ENCODE measurements at regions not wholly inside any gene's neighbourhood (a gene's known extent, or its start where the extent isn't known, plus 50 kb on each side); places are given as distances from the start of the nearest gene placed in this dataset.

GRCh38 chrX:115939636-115940160 lies 230.8 kb upstream of the AGTR2 start:
- Histone ChIP-seq H3K27me3 (ENCODE audit: insufficient read depth) (no peaks in the 10 kb centered on the region), H3K79me2 (replicated peaks; ENCODE audit: insufficient read depth) (peaks cover 34% of the 10 kb centered on the region), H3K4me3 (no peak overlapping the region), H3K4me1 (ENCODE audit: insufficient read depth) (peaks cover 10% of the 10 kb centered on the region), H2AFZ (no peak overlapping the region), H4K20me1 (replicated peaks; ENCODE audit: insufficient read depth) (no peaks in the 10 kb centered on the region; the same call in 1 of the 2 replicates), H3K4me2 (no peak overlapping the region), H3K27ac (ENCODE audit: low read depth) (no peak overlapping the region), H3K9me2 (ENCODE audit: insufficient read depth) (no peaks in the 10 kb centered on the region), H3F3A (replicated peaks; ENCODE audit: low read depth) (no peaks in the 10 kb centered on the region), H3K36me3 (ENCODE audit: insufficient read depth) (no peaks in the 10 kb centered on the region)
- no peak for ATAC-seq
- peaks cover 7% of the 10 kb centered on the region for H3K27me3 Mint-ChIP-seq (ENCODE audit: insufficient read depth, low read depth, poor library complexity)
- DNase-seq (ENCODE audit: low spot score) = no peak
- no peak overlapping the region for H3K27ac Mint-ChIP-seq
- TF ChIP-seq CTCF (conservative IDR thresholded peaks at IDR 0.05; ENCODE audit: low read depth in 2 of 2) = no peak
- TF ChIP-seq POLR2AphosphoS5 (IDR thresholded peaks at IDR 0.05; ENCODE audit: low read depth) = no peak
- no peak for TF ChIP-seq STAT1 (IDR thresholded peaks at IDR 0.05; ENCODE audit: unreplicated experiment)
- H3K4me3 Mint-ChIP-seq = no peak overlapping the region
- peaks cover 10% of the 10 kb centered on the region; the same call in 2 of the 3 replicates for H3K9me3 Mint-ChIP-seq
- peaks cover 34% of the 10 kb centered on the region for H3K4me1 Mint-ChIP-seq
- peaks cover 44% of the 10 kb centered on the region for H3K36me3 Mint-ChIP-seq (ENCODE audit: low read depth)

- H3K27ac Mint-ChIP-seq = no peak overlapping the region
- H3K27ac ChIP-seq (ENCODE audit: low read depth) = no peak overlapping the region
- peaks cover 10% of the 10 kb centered on the region for H3K4me1 ChIP-seq (ENCODE audit: insufficient read depth)
- ATAC-seq (peak; percentile 74), DNase-seq (ENCODE audit: low spot score) (peak; percentile 21)
- peaks cover 10% of the 10 kb centered on the region; the same call in 2 of the 3 replicates for H3K9me3 Mint-ChIP-seq
- no peaks in the 10 kb centered on the region for H3K36me3 ChIP-seq (ENCODE audit: insufficient read depth)
- H3K27me3 ChIP-seq (ENCODE audit: insufficient read depth) = no peaks in the 10 kb centered on the region
- H3K4me3 ChIP-seq = no peak overlapping the region
- no peak overlapping the region for H3K4me3 Mint-ChIP-seq
- peaks cover 34% of the 10 kb centered on the region for H3K79me2 ChIP-seq (replicated peaks; ENCODE audit: insufficient read depth)
- peak in 1 of 2 experiments; percentile 3; a peak in 1 of 4 replicates for TF ChIP-seq CTCF (conservative IDR thresholded peaks at IDR 0.05; ENCODE audit: low read depth in 2 of 2)
- no peak for TF ChIP-seq POLR2AphosphoS5 (IDR thresholded peaks at IDR 0.05; ENCODE audit: low read depth)
- peaks cover 34% of the 10 kb centered on the region for H3K4me1 Mint-ChIP-seq
- no peaks in the 10 kb centered on the region for H3F3A ChIP-seq (replicated peaks; ENCODE audit: low read depth)
- H3K4me2 ChIP-seq = 0 out of 2 replicates have a peak overlapping the region, but pooled peaks have one; percentile 16
- H3K36me3 Mint-ChIP-seq (ENCODE audit: low read depth) = peaks cover 38% of the 10 kb centered on the region
- H3K27me3 Mint-ChIP-seq (ENCODE audit: insufficient read depth, low read depth, poor library complexity) = peaks cover 7% of the 10 kb centered on the region
- no peaks in the 10 kb centered on the region; the same call in 1 of the 2 replicates for H4K20me1 ChIP-seq (replicated peaks; ENCODE audit: insufficient read depth)
- H2AFZ ChIP-seq = no peak overlapping the region
- no peaks in the 10 kb centered on the region for H3K9me2 ChIP-seq (ENCODE audit: insufficient read depth)
These were observed 230.2 kb upstream of the AGTR2 start for GRCh38 chrX:115940348-115940747.

DNA sequence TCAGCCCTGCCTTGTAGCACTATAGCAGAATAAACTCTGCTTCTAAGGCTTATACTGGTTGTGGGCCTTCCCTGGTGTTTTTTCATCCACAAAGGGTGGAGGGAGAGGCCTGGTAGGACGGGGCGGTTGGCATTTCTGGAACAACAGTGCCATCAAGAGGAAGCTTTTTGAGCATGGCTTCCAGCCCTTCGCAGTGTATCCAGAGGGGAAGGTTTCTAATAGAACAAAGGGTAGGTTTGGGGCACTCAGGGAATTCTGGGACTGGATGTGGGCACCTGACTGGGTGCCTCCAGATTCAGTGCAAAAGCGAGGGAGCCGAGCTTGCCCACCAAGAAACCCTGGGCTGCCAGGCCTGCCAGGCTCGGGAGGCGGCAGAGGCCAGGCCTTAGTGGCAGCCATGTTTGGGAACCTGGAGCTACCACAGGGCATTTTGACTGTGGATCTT lies 229.6 kb upstream of the AGTR2 start:
- ATAC-seq (peak; percentile 89), DNase-seq (ENCODE audit: low spot score) (peak; percentile 80)
- Mint-ChIP-seq H3K4me3 (no peak overlapping the region), H3K36me3 (ENCODE audit: low read depth) (peaks cover 38% of the 10 kb centered on the region), H3K9me3 (peaks cover 5% of the 10 kb centered on the region; the same call in 2 of the 3 replicates), H3K27ac (no peak overlapping the region), H3K4me1 (peaks cover 29% of the 10 kb centered on the region), H3K27me3 (ENCODE audit: insufficient read depth, low read depth, poor library complexity) (peaks cover 7% of the 10 kb centered on the region)
- Histone ChIP-seq H4K20me1 (replicated peaks; ENCODE audit: insufficient read depth) (no peaks in the 10 kb centered on the region; the same call in 1 of the 2 replicates), H3K27ac (ENCODE audit: low read depth) (no peak overlapping the region), H3K36me3 (ENCODE audit: insufficient read depth) (no peaks in the 10 kb centered on the region), H2AFZ (no peak overlapping the region), H3K4me3 (no peak overlapping the region), H3F3A (replicated peaks; ENCODE audit: low read depth) (no peaks in the 10 kb centered on the region), H3K4me1 (ENCODE audit: insufficient read depth) (peaks cover 10% of the 10 kb centered on the region), H3K79me2 (replicated peaks; ENCODE audit: insufficient read depth) (peaks cover 37% of the 10 kb centered on the region), H3K9me2 (ENCODE audit: insufficient read depth) (no peaks in the 10 kb centered on the region), H3K4me2 (no peak overlapping the region), H3K27me3 (ENCODE audit: insufficient read depth) (no peaks in the 10 kb centered on the region)
- TF ChIP-seq CTCF (conservative IDR thresholded peaks at IDR 0.05; ENCODE audit: low read depth in 2 of 2) (peak; percentile 53 to 68), POLR2AphosphoS5 (IDR thresholded peaks at IDR 0.05; ENCODE audit: low read depth) (no peak)

All from GM23338 (cell line).